ENCODE measurements at regions not wholly inside any gene's neighbourhood (a gene's known extent, or its start where the extent isn't known, plus 50 kb on each side); places are given as distances from the start of the nearest gene placed in this dataset.

DNA sequence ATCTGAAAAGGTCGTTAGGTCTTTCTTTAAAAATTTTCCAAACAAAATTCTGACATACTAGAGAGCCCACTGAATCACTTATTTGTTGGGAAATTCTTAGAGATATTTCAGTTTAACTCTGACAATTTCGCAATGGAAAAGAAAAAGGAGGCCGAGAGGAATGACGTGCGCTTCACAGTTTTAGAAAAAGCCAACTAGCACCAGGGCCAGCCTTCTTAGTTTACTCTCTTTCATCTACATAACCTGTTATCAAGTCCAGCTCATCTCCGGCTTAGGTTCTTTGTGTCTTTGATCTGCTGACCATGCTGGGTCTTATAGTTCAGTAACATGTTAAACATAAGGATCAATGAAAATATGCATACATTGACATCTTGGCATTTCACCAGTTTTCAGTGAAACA is 201.7 kb upstream of the TAS2R1 start:
- no peaks in the 10 kb centered on the region for H3K79me2 ChIP-seq (ENCODE audit: insufficient read depth, low read length)
- no peak overlapping the region for H3K27ac ChIP-seq (ENCODE audit: extremely low read length, insufficient read depth, low read length)
- no peaks in the 10 kb centered on the region for H3K9me3 ChIP-seq (ENCODE audit: low read length)
- POLR2A ChIA-PET, result no interaction called here
- in situ Hi-C loops (cut with HindIII; ENCODE audit: extremely low pct_ligation_motif_present, low pct_unique_long_range_greater_than_20kb) (no loop called here), intact Hi-C loops (cut with micrococcal nuclease; ENCODE audit: unreplicated experiment) (no loop called here)
- no peak overlapping the region for H3K4me2 ChIP-seq (ENCODE audit: low read depth, low read length)
- H3K27me3 ChIP-seq (ENCODE audit: control insufficient read depth in 1 of 2, insufficient read depth in 2 of 2, low read length in 2 of 2), result no peaks in the 10 kb centered on the region
- no peak overlapping the region for H3K9ac ChIP-seq (ENCODE audit: insufficient read depth, low read depth, low read length)
- CTCF ChIA-PET (ENCODE audit: low intra/inter-chr PET ratio, low total read pairs), result no interaction called here
- H2AFZ ChIP-seq (ENCODE audit: low read length), result no peak overlapping the region
- H3K4me3 ChIP-seq (replicated peaks in 1 of 3; ENCODE audit: insufficient read depth in 1 of 3, low read depth in 2 of 3, low read length in 3 of 3), result no peak overlapping the region
- H4K20me1 ChIP-seq (ENCODE audit: insufficient read depth, low read length), result no peaks in the 10 kb centered on the region
- no peaks in the 10 kb centered on the region for H3K4me1 ChIP-seq (ENCODE audit: insufficient read depth, low read length)
- no peaks in the 10 kb centered on the region for H3K36me3 ChIP-seq (replicated peaks in 1 of 2; ENCODE audit: control insufficient read depth in 1 of 2, insufficient read depth in 2 of 2, low read length in 2 of 2)
- BruUV-seq (replicated peaks), result no TSS peak
- ATAC-seq (no peak), DNase-seq (ENCODE audit: low spot score) (no peak), FAIRE-seq (no peak)
- TF ChIP-seq HOXA5 (CRISPR knock-in tag; IDR thresholded peaks at IDR 0.05) (no peak), ZNF552 (CRISPR knock-in tag; IDR thresholded peaks at IDR 0.05; ENCODE audit: borderline replicate concordance) (no peak), NFATC3 (CRISPR knock-in tag; IDR thresholded peaks at IDR 0.05) (no peak), CEBPB (IDR thresholded peaks at IDR 0.05; ENCODE audit: borderline replicate concordance, low read depth, low read length) (no peak), RBM39 (IDR thresholded peaks at IDR 0.05; ENCODE audit: low read depth, low read length, poor library complexity, severe bottlenecking) (no peak), ZSCAN21 (CRISPR knock-in tag; IDR thresholded peaks at IDR 0.05; ENCODE audit: borderline replicate concordance) (no peak), PLRG1 (conservative IDR thresholded peaks at IDR 0.05) (no peak), MIXL1 (CRISPR knock-in tag; IDR thresholded peaks at IDR 0.05) (no peak), ZNF709 (CRISPR knock-in tag; IDR thresholded peaks at IDR 0.05) (no peak), ZNF589 (CRISPR knock-in tag; conservative IDR thresholded peaks at IDR 0.05) (no peak), ZC3H4 (CRISPR knock-in tag; IDR thresholded peaks at IDR 0.05; ENCODE audit: borderline replicate concordance) (no peak), SRF (IDR thresholded peaks at IDR 0.05; ENCODE audit: low read depth, low read length) (no peak), ZNF546 (CRISPR knock-in tag; conservative IDR thresholded peaks at IDR 0.05) (no peak), ETV6 (CRISPR knock-in tag; conservative IDR thresholded peaks at IDR 0.05) (no peak), ZNF614 (CRISPR knock-in tag; IDR thresholded peaks at IDR 0.05; ENCODE audit: borderline replicate concordance) (no peak)
- TF ChIP-seq, protein P1, sequence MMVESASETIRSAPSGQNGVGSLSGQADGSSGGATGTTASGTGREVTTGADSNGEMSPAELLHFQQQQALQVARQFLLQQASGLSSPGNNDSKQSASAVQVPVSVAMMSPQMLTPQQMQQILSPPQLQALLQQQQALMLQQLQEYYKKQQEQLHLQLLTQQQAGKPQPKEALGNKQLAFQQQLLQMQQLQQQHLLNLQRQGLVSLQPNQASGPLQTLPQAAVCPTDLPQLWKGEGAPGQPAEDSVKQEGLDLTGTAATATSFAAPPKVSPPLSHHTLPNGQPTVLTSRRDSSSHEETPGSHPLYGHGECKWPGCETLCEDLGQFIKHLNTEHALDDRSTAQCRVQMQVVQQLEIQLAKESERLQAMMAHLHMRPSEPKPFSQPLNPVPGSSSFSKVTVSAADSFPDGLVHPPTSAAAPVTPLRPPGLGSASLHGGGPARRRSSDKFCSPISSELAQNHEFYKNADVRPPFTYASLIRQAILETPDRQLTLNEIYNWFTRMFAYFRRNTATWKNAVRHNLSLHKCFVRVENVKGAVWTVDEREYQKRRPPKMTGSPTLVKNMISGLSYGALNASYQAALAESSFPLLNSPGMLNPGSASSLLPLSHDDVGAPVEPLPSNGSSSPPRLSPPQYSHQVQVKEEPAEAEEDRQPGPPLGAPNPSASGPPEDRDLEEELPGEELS (CRISPR knock-in tag; IDR thresholded peaks at IDR 0.05), result no peak
- TF ChIP-seq, protein P2, sequence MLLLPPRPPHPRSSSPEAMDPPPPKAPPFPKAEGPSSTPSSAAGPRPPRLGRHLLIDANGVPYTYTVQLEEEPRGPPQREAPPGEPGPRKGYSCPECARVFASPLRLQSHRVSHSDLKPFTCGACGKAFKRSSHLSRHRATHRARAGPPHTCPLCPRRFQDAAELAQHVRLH (CRISPR knock-in tag; IDR thresholded peaks at IDR 0.05; ENCODE audit: borderline replicate concordance, low read depth), result no peak
- TF ChIP-seq, protein P3, sequence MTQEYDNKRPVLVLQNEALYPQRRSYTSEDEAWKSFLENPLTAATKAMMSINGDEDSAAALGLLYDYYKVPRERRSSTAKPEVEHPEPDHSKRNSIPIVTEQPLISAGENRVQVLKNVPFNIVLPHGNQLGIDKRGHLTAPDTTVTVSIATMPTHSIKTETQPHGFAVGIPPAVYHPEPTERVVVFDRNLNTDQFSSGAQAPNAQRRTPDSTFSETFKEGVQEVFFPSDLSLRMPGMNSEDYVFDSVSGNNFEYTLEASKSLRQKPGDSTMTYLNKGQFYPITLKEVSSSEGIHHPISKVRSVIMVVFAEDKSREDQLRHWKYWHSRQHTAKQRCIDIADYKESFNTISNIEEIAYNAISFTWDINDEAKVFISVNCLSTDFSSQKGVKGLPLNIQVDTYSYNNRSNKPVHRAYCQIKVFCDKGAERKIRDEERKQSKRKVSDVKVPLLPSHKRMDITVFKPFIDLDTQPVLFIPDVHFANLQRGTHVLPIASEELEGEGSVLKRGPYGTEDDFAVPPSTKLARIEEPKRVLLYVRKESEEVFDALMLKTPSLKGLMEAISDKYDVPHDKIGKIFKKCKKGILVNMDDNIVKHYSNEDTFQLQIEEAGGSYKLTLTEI (CRISPR knock-in tag; conservative IDR thresholded peaks at IDR 0.05), result no peak
- TF ChIP-seq, protein P4, sequence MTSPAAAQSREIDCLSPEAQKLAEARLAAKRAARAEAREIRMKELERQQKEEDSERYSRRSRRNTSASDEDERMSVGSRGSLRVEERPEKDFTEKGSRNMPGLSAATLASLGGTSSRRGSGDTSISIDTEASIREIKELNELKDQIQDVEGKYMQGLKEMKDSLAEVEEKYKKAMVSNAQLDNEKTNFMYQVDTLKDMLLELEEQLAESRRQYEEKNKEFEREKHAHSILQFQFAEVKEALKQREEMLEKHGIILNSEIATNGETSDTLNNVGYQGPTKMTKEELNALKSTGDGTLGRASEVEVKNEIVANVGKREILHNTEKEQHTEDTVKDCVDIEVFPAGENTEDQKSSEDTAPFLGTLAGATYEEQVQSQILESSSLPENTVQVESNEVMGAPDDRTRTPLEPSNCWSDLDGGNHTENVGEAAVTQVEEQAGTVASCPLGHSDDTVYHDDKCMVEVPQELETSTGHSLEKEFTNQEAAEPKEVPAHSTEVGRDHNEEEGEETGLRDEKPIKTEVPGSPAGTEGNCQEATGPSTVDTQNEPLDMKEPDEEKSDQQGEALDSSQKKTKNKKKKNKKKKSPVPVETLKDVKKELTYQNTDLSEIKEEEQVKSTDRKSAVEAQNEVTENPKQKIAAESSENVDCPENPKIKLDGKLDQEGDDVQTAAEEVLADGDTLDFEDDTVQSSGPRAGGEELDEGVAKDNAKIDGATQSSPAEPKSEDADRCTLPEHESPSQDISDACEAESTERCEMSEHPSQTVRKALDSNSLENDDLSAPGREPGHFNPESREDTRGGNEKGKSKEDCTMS (CRISPR knock-in tag; conservative IDR thresholded peaks at IDR 0.05), result no peak
- under 1% methylated on average over 6 of the region's 6 CpGs for WGBS (ENCODE audit: low lambda C conversion rate)
